HFF-Myc (cell line): ENCODE measurements at regions not wholly inside any gene's neighbourhood (a gene's known extent, or its start where the extent isn't known, plus 50 kb on each side); places are given as distances from the start of the nearest gene placed in this dataset.

Experiments used
- DNase-seq: peaks from one replicate; pipeline ENCODE4 v3.0.0-alpha.2; 2011; ENCODE audit warnings: low read depth; ENCODE audit errors: extremely low read depth
- H3K4me3 ChIP-seq: replicated peaks from 2 replicates; pipeline ENCODE4 v1.5.1; 2011; ENCODE audit warnings: low read depth, mild to moderate bottlenecking, control low read depth, low read length
- TF ChIP-seq, protein P1 (sequence below): IDR thresholded peaks from 2 replicates; pipeline ENCODE4 v1.5.1; 2012; ENCODE audit warnings: mild to moderate bottlenecking, low read depth, low read length, control low read depth; ENCODE audit errors: missing control alignments

- TF ChIP-seq, protein P1, sequence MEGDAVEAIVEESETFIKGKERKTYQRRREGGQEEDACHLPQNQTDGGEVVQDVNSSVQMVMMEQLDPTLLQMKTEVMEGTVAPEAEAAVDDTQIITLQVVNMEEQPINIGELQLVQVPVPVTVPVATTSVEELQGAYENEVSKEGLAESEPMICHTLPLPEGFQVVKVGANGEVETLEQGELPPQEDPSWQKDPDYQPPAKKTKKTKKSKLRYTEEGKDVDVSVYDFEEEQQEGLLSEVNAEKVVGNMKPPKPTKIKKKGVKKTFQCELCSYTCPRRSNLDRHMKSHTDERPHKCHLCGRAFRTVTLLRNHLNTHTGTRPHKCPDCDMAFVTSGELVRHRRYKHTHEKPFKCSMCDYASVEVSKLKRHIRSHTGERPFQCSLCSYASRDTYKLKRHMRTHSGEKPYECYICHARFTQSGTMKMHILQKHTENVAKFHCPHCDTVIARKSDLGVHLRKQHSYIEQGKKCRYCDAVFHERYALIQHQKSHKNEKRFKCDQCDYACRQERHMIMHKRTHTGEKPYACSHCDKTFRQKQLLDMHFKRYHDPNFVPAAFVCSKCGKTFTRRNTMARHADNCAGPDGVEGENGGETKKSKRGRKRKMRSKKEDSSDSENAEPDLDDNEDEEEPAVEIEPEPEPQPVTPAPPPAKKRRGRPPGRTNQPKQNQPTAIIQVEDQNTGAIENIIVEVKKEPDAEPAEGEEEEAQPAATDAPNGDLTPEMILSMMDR = no peak
- H3K4me3 ChIP-seq = no peak overlapping the region
- no peak for DNase-seq
These were observed 307.6 kb upstream of the CTSO start for GRCh38 chr4:156261230-156261629.

GRCh38 chr4:156255230-156256007 lies 301.8 kb upstream of the CTSO start:
- TF ChIP-seq, protein P1 = no peak
- DNase-seq = no peak
- no peak overlapping the region for H3K4me3 ChIP-seq

- H3K4me3 ChIP-seq = no peak overlapping the region
- no peak for DNase-seq
- TF ChIP-seq, protein P1 = no peak
These were observed 298.8 kb upstream of the CTSO start for GRCh38 chr4:156252358-156252921.

- no peak overlapping the region for H3K4me3 ChIP-seq
- TF ChIP-seq, protein P1 = no peak
- DNase-seq = no peak
These were observed 297.9 kb upstream of the CTSO start for GRCh38 chr4:156251373-156252065.

DNA sequence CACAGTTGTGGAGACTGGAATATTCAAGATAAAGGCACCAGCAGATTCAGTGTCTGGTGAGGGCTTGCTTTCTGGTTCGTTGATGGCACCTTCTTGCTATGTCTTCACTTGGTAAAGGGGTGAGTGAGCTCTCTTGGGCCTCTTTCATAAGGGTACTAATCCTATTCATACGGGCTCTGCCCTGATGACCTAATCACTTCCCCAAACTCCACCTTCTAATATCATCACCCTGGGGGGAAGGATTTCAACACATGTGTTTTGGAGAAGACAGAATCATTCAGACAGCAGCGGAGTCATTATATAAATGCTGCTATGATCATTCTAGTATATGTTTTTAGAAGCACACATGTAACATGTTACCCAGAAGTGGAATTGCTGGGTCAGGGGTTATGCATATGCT lies 295.3 kb upstream of the CTSO start:
- DNase-seq = no peak
- no peak overlapping the region for H3K4me3 ChIP-seq
- TF ChIP-seq, protein P1 = no peak

- DNase-seq = no peak
- H3K4me3 ChIP-seq = no peak overlapping the region
- TF ChIP-seq, protein P1 = no peak
These were observed 293.8 kb upstream of the CTSO start for GRCh38 chr4:156247470-156247869.
